Left lung (tissue), 4 donors: ENCODE measurements at regions not wholly inside any gene's neighbourhood (a gene's known extent, or its start where the extent isn't known, plus 50 kb on each side); places are given as distances from the start of the nearest gene placed in this dataset.
A peak's percentile ranks its signal among the peaks of the same experiment; 100 is the strongest.

Experiments
- ATAC-seq: fragments of 200-7000 bp; cut with Tn5 transposase; one replicate; pipeline ENCODE4 v1.9.1; 2020; ENCODE audit warnings: moderate library complexity
- DNase-seq, 4 donors: peaks; one replicate each; pipeline ENCODE4 v3.0.0-alpha.2; 2013 to 2020
- H3K27ac ChIP-seq, 2 donors: fragments of 200-600 bp; sonication (generic) in 1 of 2; one replicate each; pipeline versions ENCODE4 v1.5.0 to v1.8.0; 2020 to 2021
- H3K27me3 ChIP-seq, 2 donors: fragments of 200-600 bp; sonication (generic) in 1 of 2; one replicate each; pipeline versions ENCODE4 v1.5.0 to v1.8.0; 2020 to 2021
- H3K36me3 ChIP-seq, 2 donors: fragments of 200-600 bp; sonication (generic) in 1 of 2; one replicate each; pipeline versions ENCODE4 v1.5.0 to v1.8.0; 2020 to 2021
- H3K4me1 ChIP-seq, 2 donors: fragments of 200-600 bp; one replicate each; pipeline ENCODE4 v1.8.0; 2021
- H3K4me3 ChIP-seq, 2 donors: fragments of 200-600 bp; sonication (generic) in 1 of 2; one replicate each; pipeline versions ENCODE4 v1.5.0 to v1.8.0; 2020 to 2021; ENCODE audit warnings: mild to moderate bottlenecking in 1 of 2
- H3K9me3 ChIP-seq, 2 donors: fragments of 200-600 bp; sonication (generic) in 1 of 2; one replicate each; pipeline versions ENCODE4 v1.5.0 to v1.8.0; 2020 to 2021
- intact Hi-C, 2 donors: fragments of 100-400 bp; cut with DNase I; formaldehyde crosslinking; loops; one replicate each; pipeline versions ENCODE4 v1.11.2 to v1.14.2; 2022
- TF ChIP-seq, protein P1 (sequence below), 2 donors: fragments of 200-600 bp; sonication (generic) in 1 of 2; IDR thresholded peaks; one replicate each; pipeline versions ENCODE4 v1.5.0 to v1.8.0; 2021; ENCODE audit warnings: antibody characterized with exemption in 2 of 2
- donor health status: DM: no; HTN: yes; CAD: no.
- donor health status: DM: no; HTN: no; CAD: no.

GRCh38 chr16:82518811-82519210, 108.0 kb upstream of the CDH13 start:
- intact Hi-C loops = no loop called here
- TF ChIP-seq, protein P1, sequence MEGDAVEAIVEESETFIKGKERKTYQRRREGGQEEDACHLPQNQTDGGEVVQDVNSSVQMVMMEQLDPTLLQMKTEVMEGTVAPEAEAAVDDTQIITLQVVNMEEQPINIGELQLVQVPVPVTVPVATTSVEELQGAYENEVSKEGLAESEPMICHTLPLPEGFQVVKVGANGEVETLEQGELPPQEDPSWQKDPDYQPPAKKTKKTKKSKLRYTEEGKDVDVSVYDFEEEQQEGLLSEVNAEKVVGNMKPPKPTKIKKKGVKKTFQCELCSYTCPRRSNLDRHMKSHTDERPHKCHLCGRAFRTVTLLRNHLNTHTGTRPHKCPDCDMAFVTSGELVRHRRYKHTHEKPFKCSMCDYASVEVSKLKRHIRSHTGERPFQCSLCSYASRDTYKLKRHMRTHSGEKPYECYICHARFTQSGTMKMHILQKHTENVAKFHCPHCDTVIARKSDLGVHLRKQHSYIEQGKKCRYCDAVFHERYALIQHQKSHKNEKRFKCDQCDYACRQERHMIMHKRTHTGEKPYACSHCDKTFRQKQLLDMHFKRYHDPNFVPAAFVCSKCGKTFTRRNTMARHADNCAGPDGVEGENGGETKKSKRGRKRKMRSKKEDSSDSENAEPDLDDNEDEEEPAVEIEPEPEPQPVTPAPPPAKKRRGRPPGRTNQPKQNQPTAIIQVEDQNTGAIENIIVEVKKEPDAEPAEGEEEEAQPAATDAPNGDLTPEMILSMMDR (IDR thresholded peaks at IDR 0.05) = no peak

DNA sequence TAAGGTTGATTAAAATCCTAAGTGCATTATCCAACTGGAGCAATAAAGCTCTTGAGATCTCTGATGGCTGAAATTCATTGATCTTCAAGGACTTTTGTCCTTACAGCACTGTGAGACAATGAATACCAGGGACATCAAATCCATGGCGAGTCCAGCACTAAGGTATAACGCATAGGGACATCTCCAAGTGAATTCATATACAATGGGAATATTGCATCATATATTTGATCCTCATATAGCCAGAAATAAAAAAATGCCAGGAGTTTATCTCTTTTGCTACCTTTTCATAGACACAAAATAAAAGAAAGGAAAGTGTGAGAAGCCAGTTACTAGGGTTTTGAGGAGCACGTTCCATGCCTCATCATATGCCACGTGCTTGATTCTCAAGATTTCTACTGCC, 112.5 kb upstream of the CDH13 start:
- intact Hi-C loops = no loop called here
- DNase-seq = no peak
- Histone ChIP-seq H3K4me1 (no peaks in the 10 kb centered on the region), H3K27me3 (no peaks in the 10 kb centered on the region), H3K27ac (no peak overlapping the region), H3K9me3 (no peaks in the 10 kb centered on the region), H3K36me3 (no peaks in the 10 kb centered on the region), H3K4me3 (no peak overlapping the region)
- ATAC-seq = no peak
- TF ChIP-seq, protein P1 (IDR thresholded peaks at IDR 0.05) = no peak

More at GRCh38 chr16:82518811-82519210, 108.0 kb upstream of the CDH13 start:
- Histone ChIP-seq H3K27ac (no peak overlapping the region), H3K4me1 (no peaks in the 10 kb centered on the region), H3K9me3 (no peaks in the 10 kb centered on the region), H3K27me3 (no peaks in the 10 kb centered on the region), H3K4me3 (no peak overlapping the region), H3K36me3 (no peaks in the 10 kb centered on the region)
- ATAC-seq (no peak), DNase-seq (no peak)

DNA sequence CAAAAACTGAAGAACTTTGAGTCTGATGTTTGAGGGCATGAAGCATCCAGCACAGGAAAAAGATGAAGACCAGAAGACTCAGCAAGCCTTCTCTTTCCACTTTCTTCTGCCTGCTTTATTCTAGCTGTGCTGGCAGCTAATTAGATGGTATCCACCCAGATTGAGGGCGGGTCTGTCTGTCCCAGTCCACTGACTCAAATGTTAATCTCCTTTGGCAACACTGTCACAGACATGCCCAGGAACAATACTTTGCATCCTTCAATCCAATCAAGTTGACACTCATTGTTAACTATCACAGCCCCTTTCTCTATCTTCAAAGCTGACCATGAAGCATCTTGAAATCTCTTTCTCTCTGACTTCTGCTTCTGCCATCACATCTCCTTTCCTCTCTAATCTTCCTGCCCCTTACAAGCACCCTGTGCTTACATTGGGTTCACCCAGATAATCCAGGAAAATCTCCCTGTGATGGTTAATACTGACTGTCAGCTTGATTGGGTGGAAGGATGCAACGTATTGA, 115.9 kb upstream of the CDH13 start:
- no peak overlapping the region for H3K27ac ChIP-seq

GRCh38 chr16:82509691-82510430, 116.9 kb upstream of the CDH13 start:
- DNase-seq (no peak), ATAC-seq (no peak)
- Histone ChIP-seq H3K36me3 (no peaks in the 10 kb centered on the region), H3K9me3 (peaks cover 0 to 12% of the 10 kb centered on the region in 2 donors), H3K4me3 (no peak overlapping the region), H3K4me1 (no peaks in the 10 kb centered on the region), H3K27me3 (no peaks in the 10 kb centered on the region), H3K27ac (no peak overlapping the region)
- intact Hi-C loops = no loop called here
- TF ChIP-seq, protein P1 (IDR thresholded peaks at IDR 0.05) = no peak

More for the DNA sequence above, 115.9 kb upstream of the CDH13 start:
- Histone ChIP-seq H3K27me3 (no peaks in the 10 kb centered on the region), H3K4me1 (no peaks in the 10 kb centered on the region), H3K9me3 (peaks cover 0 to 12% of the 10 kb centered on the region in 2 donors), H3K4me3 (no peak overlapping the region), H3K36me3 (no peaks in the 10 kb centered on the region)
- TF ChIP-seq, protein P1 (IDR thresholded peaks at IDR 0.05) = no peak
- DNase-seq (no peak), ATAC-seq (no peak)
- intact Hi-C loops = no loop called here

GRCh38 chr16:82506692-82507670, 119.8 kb upstream of the CDH13 start:
- ATAC-seq = peak; percentile 69
- Histone ChIP-seq H3K27ac (no peak overlapping the region), H3K36me3 (no peaks in the 10 kb centered on the region), H3K4me1 (no peaks in the 10 kb centered on the region), H3K27me3 (no peaks in the 10 kb centered on the region), H3K4me3 (no peak overlapping the region), H3K9me3 (peaks cover 0 to 12% of the 10 kb centered on the region in 2 donors)
- intact Hi-C loops = no loop called here
- DNase-seq = peak in 2 of 4 donors; percentile 54 to 60
- TF ChIP-seq, protein P1 (IDR thresholded peaks at IDR 0.05) = no peak
